H1 (cell line): ENCODE measurements at regions not wholly inside any gene's neighbourhood (a gene's known extent, or its start where the extent isn't known, plus 50 kb on each side); places are given as distances from the start of the nearest gene placed in this dataset.

Experiments
- CEBPB ChIP-seq: IDR thresholded peaks from 2 replicates; pipeline ENCODE4 v1.6.1; 2012; ENCODE audit warnings: low read depth, low read length
- CHD1 ChIP-seq: IDR thresholded peaks from 2 replicates; pipeline ENCODE4 v1.6.1; 2012; ENCODE audit warnings: low read depth, low read length, improper control_type of control experiment
- CTCF ChIP-seq, 3 experiments: IDR thresholded peaks; 1 replicate in 2 of 3; 2 replicates in 1 of 3; pipeline versions ENCODE4 v1.5.1 to v1.6.1; 2011; ENCODE audit warnings: low read length in 3 of 3, mild to moderate bottlenecking in 3 of 3, inconsistent platforms in 2 of 3, low read depth in 1 of 3, moderate library complexity in 1 of 3; ENCODE audit not compliant: insufficient read depth in 1 of 3; ENCODE audit errors: control extremely low read depth in 1 of 3
- EZH2 ChIP-seq: fragments of 200-600 bp; sonication (generic); IDR thresholded peaks from 2 replicates; pipeline ENCODE4 v1.7.1; 2012; ENCODE audit warnings: low read depth, mild to moderate bottlenecking, moderate library complexity, low read length, inconsistent platforms; ENCODE audit not compliant: severe bottlenecking
- JUN ChIP-seq: IDR thresholded peaks from 2 replicates; pipeline ENCODE4 v1.6.1; 2011; ENCODE audit warnings: low read depth, mild to moderate bottlenecking, improper control_type of control experiment, low read length
- MAX ChIP-seq: IDR thresholded peaks from 2 replicates; pipeline ENCODE4 v1.6.1; 2012; ENCODE audit warnings: inconsistent platforms
- POLR2A ChIP-seq, 2 experiments: IDR thresholded peaks; 1 replicate in 1 of 2; 2 replicates in 1 of 2; pipeline ENCODE4 v1.6.1; 2011; ENCODE audit warnings: low read depth in 2 of 2, low read length in 2 of 2, mild to moderate bottlenecking in 2 of 2; ENCODE audit errors: control extremely low read depth in 1 of 2
- SP2 ChIP-seq: IDR thresholded peaks from 2 replicates; pipeline ENCODE4 v1.6.1; 2012; ENCODE audit warnings: mild to moderate bottlenecking, low read length, inconsistent platforms
- YY1 ChIP-seq: IDR thresholded peaks from 2 replicates; pipeline ENCODE4 v1.6.1; 2011; ENCODE audit warnings: low read depth, mild to moderate bottlenecking, low read length
- ZNF274 ChIP-seq: IDR thresholded peaks from 2 replicates; pipeline ENCODE4 v1.7.0; 2012; ENCODE audit warnings: low read length, borderline replicate concordance; ENCODE audit errors: extremely low read depth

GRCh38 chr7:16136896-16137295, 284.4 kb downstream of the CRPPA start:
- TF ChIP-seq CEBPB (no peak), POLR2A (IDR thresholded peaks at IDR 0.05; ENCODE audit: control extremely low read depth in 1 of 2, low read depth in 2 of 2, low read length in 2 of 2) (no peak), SP2 (no peak), EZH2 (no peak), CTCF (IDR thresholded peaks at IDR 0.05; ENCODE audit: control extremely low read depth in 1 of 3, insufficient read depth in 1 of 3, low read depth in 1 of 3, low read length in 3 of 3) (no peak), MAX (no peak), JUN (no peak), CHD1 (no peak), YY1 (no peak), ZNF274 (no peak)
